Uterus (tissue), 3 donors: ENCODE measurements at regions not wholly inside any gene's neighbourhood (a gene's known extent, or its start where the extent isn't known, plus 50 kb on each side); places are given as distances from the start of the nearest gene placed in this dataset.

ENCODE experiments used
- DNase-seq, 2 donors: peaks; one replicate each; pipeline ENCODE4 v3.0.0-alpha.2; 2019 to 2020
- H3K27ac ChIP-seq, 2 donors: fragments of 200-600 bp; sonication (generic); 1 replicate in 1 of 2; 2 replicates in 1 of 2; pipeline ENCODE4 v1.5.1; 2016 to 2018
- H3K27me3 ChIP-seq, 2 donors: fragments of 200-600 bp; sonication (generic); one replicate each; pipeline ENCODE4 v1.5.1; 2018 to 2019; ENCODE audit warnings: control low read depth in 1 of 2
- H3K36me3 ChIP-seq, 2 donors: fragments of 200-600 bp; sonication (generic); one replicate each; pipeline ENCODE4 v1.5.1; 2019; ENCODE audit warnings: control low read depth in 1 of 2
- H3K4me1 ChIP-seq, 2 donors: fragments of 200-600 bp; sonication (generic); one replicate each; pipeline ENCODE4 v1.5.1; 2018 to 2019; ENCODE audit warnings: control low read depth in 1 of 2
- H3K4me3 ChIP-seq, 2 donors: fragments of 200-600 bp; sonication (generic); 1 replicate in 1 of 2; 2 replicates in 1 of 2; pipeline ENCODE4 v1.5.1; 2018 to 2019; ENCODE audit warnings: mild to moderate bottlenecking in 1 of 2
- H3K9me3 ChIP-seq, 2 donors: fragments of 200-600 bp; sonication (generic); one replicate each; pipeline ENCODE4 v1.5.1; 2019; ENCODE audit warnings: control low read depth in 1 of 2
- CTCF ChIP-seq, 4 experiments: fragments of 200-600 bp in 2 of 4; fragments of 450-650 bp in 2 of 4; sonication (generic) in 2 of 4; IDR thresholded peaks; one replicate each; pipeline ENCODE4 v1.5.1; 2016 to 2019; ENCODE audit warnings: antibody characterized with exemption in 4 of 4, mild to moderate bottlenecking in 2 of 4, moderate library complexity in 1 of 4
- POLR2A ChIP-seq, 2 donors: fragments of 450-650 bp; IDR thresholded peaks; one replicate each; pipeline ENCODE4 v1.6.1; 2016; ENCODE audit warnings: antibody characterized with exemption in 2 of 2, mild to moderate bottlenecking in 1 of 2, moderate library complexity in 1 of 2
- intact Hi-C: fragments of 100-400 bp; cut with DNase I; formaldehyde crosslinking; loops from one replicate; pipeline ENCODE4 v1.15.1; 2023; ENCODE audit warnings: low total_unique reads
- donor health status: DM: yes; HTN: yes; CAD: no.

- H3K9me3 ChIP-seq, result no peaks in the 10 kb centered on the region
- H3K4me1 ChIP-seq, result no peaks in the 10 kb centered on the region
- TF ChIP-seq CTCF (IDR thresholded peaks at IDR 0.05) (no peak), POLR2A (IDR thresholded peaks at IDR 0.05) (no peak)
- H3K27me3 ChIP-seq, result no peaks in the 10 kb centered on the region
- DNase-seq, result no peak
- no peak overlapping the region for H3K4me3 ChIP-seq
- H3K36me3 ChIP-seq, result no peaks in the 10 kb centered on the region
- no peak overlapping the region for H3K27ac ChIP-seq
- intact Hi-C loops, result no loop called here
Measured at GRCh38 chr2:183729380-183729779, 605.1 kb downstream of the NUP35 start.

GRCh38 chr2:183740241-183740640 lies 616.0 kb downstream of the NUP35 start:
- no peak overlapping the region for H3K4me3 ChIP-seq
- H3K4me1 ChIP-seq, result no peaks in the 10 kb centered on the region

GRCh38 chr2:183752571-183752970 lies 628.3 kb downstream of the NUP35 start:
- H3K4me1 ChIP-seq, result no peaks in the 10 kb centered on the region
- no peak for TF ChIP-seq CTCF (IDR thresholded peaks at IDR 0.05)
- no peak for TF ChIP-seq POLR2A (IDR thresholded peaks at IDR 0.05)
- intact Hi-C loops, result no loop called here

More at GRCh38 chr2:183740241-183740640, 616.0 kb downstream of the NUP35 start:
- TF ChIP-seq POLR2A (IDR thresholded peaks at IDR 0.05), result no peak
- TF ChIP-seq CTCF (IDR thresholded peaks at IDR 0.05), result no peak
- no peaks in the 10 kb centered on the region for H3K36me3 ChIP-seq
- DNase-seq, result no peak
- no peak overlapping the region for H3K27ac ChIP-seq
- intact Hi-C loops, result no loop called here
- H3K27me3 ChIP-seq, result no peaks in the 10 kb centered on the region
- no peaks in the 10 kb centered on the region for H3K9me3 ChIP-seq

GRCh38 chr2:183759033-183759432 lies 634.8 kb downstream of the NUP35 start:
- Histone ChIP-seq H3K4me3 (no peak overlapping the region), H3K36me3 (no peaks in the 10 kb centered on the region), H3K27me3 (no peaks in the 10 kb centered on the region), H3K9me3 (no peaks in the 10 kb centered on the region), H3K4me1 (no peaks in the 10 kb centered on the region), H3K27ac (no peak overlapping the region)
- no peak for DNase-seq
- TF ChIP-seq POLR2A (IDR thresholded peaks at IDR 0.05), result no peak
- TF ChIP-seq CTCF (IDR thresholded peaks at IDR 0.05), result no peak
- intact Hi-C loops, result no loop called here

More at GRCh38 chr2:183752571-183752970, 628.3 kb downstream of the NUP35 start:
- H3K27me3 ChIP-seq, result no peaks in the 10 kb centered on the region
- no peak overlapping the region for H3K27ac ChIP-seq
- no peak for DNase-seq
- H3K36me3 ChIP-seq, result no peaks in the 10 kb centered on the region
- H3K4me3 ChIP-seq, result no peak overlapping the region
- no peaks in the 10 kb centered on the region for H3K9me3 ChIP-seq

- Histone ChIP-seq H3K9me3 (no peaks in the 10 kb centered on the region), H3K27ac (no peak overlapping the region), H3K4me3 (no peak overlapping the region), H3K4me1 (no peaks in the 10 kb centered on the region), H3K27me3 (no peaks in the 10 kb centered on the region), H3K36me3 (no peaks in the 10 kb centered on the region)
- no peak for DNase-seq
- intact Hi-C loops, result no loop called here
- TF ChIP-seq CTCF (IDR thresholded peaks at IDR 0.05), result no peak
- no peak for TF ChIP-seq POLR2A (IDR thresholded peaks at IDR 0.05)
Measured at GRCh38 chr2:183773775-183774174, 649.5 kb downstream of the NUP35 start.
